GM13977 (cell line): ENCODE measurements at regions not wholly inside any gene's neighbourhood (a gene's known extent, or its start where the extent isn't known, plus 50 kb on each side); places are given as distances from the start of the nearest gene placed in this dataset.

ENCODE experiments used
- DNase-seq: peaks from one replicate; pipeline ENCODE4 v3.0.0; 2012; ENCODE audit warnings: low spot score
- in situ Hi-C: fragments of 300-500 bp; cut with MboI; formaldehyde crosslinking; loops from one replicate; pipeline ENCODE4 v1.12.0; 2022; ENCODE audit warnings: low sequenced_read_pairs, low pct_unique_long_range_greater_than_20kb, mixed read lengths, inconsistent platforms; ENCODE audit not compliant: unreplicated experiment
- TF ChIP-seq, protein P1 (sequence below): IDR thresholded peaks from 2 replicates; pipeline ENCODE4 v1.5.1; 2012; ENCODE audit warnings: mild to moderate bottlenecking, control low read depth; ENCODE audit not compliant: insufficient read depth; ENCODE audit errors: extremely low read depth, missing control alignments

DNA sequence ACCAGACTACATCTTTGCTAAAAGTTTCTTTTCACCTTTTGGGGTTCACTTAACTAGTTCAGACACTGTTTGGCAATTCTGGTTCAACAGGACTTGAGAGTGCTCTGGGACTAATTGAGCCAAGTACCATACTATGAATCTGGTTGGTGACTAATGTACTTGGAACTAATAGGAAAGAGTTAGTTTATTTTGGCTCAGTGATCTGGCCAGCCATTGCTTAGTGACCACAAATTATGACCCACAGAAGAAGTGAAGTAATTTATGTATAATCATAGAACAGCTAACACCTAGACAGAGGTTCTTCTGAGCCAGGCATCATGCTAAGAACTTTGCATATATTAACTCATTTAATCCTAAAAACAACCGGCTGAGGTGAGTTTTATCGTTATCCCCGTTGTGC lies 126.5 kb upstream of the JCAD start:
- TF ChIP-seq, protein P1, sequence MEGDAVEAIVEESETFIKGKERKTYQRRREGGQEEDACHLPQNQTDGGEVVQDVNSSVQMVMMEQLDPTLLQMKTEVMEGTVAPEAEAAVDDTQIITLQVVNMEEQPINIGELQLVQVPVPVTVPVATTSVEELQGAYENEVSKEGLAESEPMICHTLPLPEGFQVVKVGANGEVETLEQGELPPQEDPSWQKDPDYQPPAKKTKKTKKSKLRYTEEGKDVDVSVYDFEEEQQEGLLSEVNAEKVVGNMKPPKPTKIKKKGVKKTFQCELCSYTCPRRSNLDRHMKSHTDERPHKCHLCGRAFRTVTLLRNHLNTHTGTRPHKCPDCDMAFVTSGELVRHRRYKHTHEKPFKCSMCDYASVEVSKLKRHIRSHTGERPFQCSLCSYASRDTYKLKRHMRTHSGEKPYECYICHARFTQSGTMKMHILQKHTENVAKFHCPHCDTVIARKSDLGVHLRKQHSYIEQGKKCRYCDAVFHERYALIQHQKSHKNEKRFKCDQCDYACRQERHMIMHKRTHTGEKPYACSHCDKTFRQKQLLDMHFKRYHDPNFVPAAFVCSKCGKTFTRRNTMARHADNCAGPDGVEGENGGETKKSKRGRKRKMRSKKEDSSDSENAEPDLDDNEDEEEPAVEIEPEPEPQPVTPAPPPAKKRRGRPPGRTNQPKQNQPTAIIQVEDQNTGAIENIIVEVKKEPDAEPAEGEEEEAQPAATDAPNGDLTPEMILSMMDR: no peak
- in situ Hi-C loops: no loop called here
- DNase-seq: no peak

DNA sequence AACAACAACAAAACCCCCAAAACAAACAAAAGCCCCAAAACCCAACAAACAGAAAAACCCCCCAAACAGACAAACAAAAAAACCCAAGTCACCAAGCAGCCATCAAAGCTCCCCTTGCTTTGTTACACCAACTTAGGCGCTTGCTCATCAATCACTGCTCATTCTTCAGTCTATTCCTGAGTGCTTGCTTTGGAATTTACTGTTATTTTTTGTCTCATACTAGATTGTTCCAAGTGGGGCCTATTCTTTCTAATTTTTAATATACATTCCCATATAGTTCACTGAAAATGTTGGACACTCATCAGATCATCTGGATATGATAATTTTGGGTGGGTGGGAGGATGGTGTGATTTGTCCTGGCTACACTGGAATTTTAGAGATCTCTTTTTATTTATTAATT lies 126.0 kb upstream of the JCAD start:
- in situ Hi-C loops: no loop called here
- TF ChIP-seq, protein P1: no peak
- no peak for DNase-seq

DNA sequence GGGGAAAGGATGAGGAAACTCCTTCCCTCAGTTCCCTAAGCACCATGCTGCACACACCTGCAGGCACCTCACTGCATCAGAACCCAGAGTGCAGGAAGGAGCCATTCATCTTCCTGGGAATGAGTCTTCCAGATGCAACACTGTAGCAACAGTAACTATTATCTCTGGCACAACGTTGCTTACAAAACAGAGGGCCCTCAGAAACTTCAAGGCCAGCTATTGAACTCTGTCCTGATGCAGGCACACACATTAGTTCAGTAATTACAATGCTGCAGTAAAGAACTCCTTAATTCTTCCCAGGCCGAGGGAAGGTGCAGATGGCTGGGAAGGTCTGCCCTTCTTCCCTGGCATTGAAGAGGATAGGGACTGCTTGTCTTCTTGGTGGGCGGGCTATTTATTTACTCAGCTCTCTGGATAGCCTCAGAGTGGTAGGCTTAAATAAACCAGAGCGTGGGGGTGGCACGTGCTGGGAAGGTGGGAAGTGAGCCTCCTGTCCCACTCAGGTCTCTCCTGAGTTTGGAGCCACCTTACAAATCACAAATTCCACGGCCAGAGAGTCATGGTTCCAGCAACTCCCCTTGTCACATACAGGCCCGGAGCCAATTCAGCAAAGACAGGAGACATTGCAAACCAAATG lies 125.1 kb upstream of the JCAD start:
- in situ Hi-C loops: no loop called here
- DNase-seq: no peak
- TF ChIP-seq, protein P1: no peak

DNA sequence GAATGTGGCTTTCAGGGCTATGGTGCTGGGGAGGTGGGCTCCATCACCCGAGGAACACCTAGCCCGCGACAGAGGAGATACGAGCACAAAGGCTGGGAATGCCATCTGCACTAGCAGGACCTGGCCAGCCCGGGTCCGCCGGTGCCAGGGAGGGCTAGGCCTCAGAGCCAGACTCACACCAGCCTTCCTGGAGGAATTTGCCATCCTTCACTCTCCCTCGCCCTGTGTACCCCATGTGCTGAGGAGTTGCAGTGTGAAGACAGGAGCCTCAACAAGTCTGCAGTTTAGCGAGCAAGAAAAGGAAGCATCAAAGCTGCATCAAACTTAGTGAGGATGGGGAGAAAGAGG lies 123.6 kb upstream of the JCAD start:
- TF ChIP-seq, protein P1: no peak
- DNase-seq: no peak
- in situ Hi-C loops: no loop called here

DNA sequence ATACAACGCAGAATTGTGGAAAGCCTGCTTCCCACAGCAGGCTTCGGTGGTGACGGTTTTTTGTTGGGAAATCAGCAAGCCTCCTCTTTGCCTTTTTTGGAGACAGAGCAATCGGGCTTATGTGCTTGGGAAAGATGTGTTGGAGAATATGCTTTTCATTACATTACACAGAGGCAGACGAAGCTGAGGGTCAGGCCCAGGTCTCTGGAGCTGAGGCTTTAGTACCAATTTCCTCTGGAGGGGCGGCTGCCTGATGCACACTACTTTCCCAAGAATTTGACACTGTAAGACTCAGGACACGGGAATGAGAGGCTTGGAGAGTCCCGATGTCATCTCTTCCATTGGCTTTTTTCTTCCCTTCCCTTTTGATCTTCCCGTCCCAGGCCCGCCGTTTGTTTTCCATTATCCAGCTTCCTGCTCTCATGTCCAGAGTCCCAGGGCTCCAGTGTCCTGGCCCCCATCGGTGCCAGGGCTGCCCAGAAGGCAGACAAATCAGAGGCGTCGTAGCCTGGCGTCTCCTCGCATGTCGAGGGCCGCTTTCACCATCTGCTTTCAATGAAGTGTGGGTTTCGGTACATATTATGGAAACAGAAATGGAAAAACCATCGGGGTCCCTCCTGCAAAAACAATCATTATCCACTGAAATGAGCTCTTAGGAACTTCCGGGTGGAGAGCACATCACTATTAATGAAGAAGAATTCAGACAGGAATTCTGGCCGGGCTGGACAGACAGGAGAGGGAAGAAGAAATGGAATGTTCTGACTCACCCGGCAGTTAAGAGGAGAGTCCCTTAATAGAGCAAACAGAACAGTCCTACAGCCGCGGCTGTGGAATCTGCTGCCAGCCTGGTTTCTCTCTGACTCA lies 123.0 kb upstream of the JCAD start:
- DNase-seq: no peak

DNA sequence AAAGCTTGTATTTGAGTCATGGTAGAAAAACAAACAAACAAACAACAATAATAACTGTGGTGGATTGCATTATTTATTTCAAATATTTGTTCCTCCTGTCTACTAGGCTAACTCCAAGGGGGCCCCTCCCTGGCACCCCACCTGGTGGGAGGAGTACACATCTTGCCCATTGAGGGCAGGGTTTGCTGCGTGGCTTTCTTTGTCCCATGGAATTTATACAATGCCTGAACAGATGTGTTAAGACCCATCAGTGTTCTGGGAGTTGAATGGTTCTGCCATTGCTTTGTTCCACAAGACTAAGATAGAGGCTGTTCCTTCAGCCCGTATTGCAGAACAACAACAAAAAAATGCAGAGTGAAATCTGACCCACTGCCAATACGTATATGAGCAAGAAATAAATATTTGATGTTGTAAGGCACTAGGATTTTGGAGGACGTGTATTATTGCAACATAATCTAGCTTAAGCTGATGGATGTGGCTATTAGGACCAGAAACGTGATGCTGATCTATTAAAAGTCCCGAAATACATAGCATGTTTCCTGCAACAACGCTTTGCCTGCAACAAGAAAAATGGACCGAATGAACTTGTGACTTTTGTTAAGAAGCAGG lies 119.1 kb upstream of the JCAD start:
- in situ Hi-C loops: no loop called here
- DNase-seq: no peak
- TF ChIP-seq, protein P1: no peak

More for the DNA sequence above, 123.0 kb upstream of the JCAD start:
- in situ Hi-C loops: no loop called here
- TF ChIP-seq, protein P1: no peak
